C4-2B (cell line): ENCODE measurements at regions not wholly inside any gene's neighbourhood (a gene's known extent, or its start where the extent isn't known, plus 50 kb on each side); places are given as distances from the start of the nearest gene placed in this dataset.

ENCODE experiments used
- CTCF ChIP-seq: fragments of 450-650 bp; conservative IDR thresholded peaks from 2 replicates; pipeline ENCODE4 v1.5.1; 2017; ENCODE audit warnings: mild to moderate bottlenecking
- ZFX ChIP-seq: fragments of 450-650 bp; IDR thresholded peaks from 2 replicates; pipeline ENCODE4 v1.6.1; 2017

GRCh38 chr6:126805861-126806260 lies 312.6 kb upstream of the RSPO3 start:
- TF ChIP-seq CTCF: no peak
- no peak for TF ChIP-seq ZFX
